Stimulated activated naive CD8-positive, alpha-beta T cell treated with anti-CD3 and anti-CD28 coated beads, Interleukin-15, amount 100 ng/mL, for 72 hours (primary cell): ENCODE measurements at regions not wholly inside any gene's neighbourhood (a gene's known extent, or its start where the extent isn't known, plus 50 kb on each side); places are given as distances from the start of the nearest gene placed in this dataset.
"Not testable (repeated sequence)": the region's sequence is repeated elsewhere in the genome, so short reads cannot be mapped to it uniquely, and the experiment has no call there.

Experiments used
- ATAC-seq: fragments of 150-1000 bp; cut with Tn5 transposase; 2 replicates; pipeline ENCODE4 v1.10.0; 2021; ENCODE audit warnings: mild to moderate bottlenecking, moderate library complexity
- DNase-seq, 2 donors: peaks; one replicate each; pipeline ENCODE4 v3.0.0; 2021 to 2022
- H3K27ac Mint-ChIP-seq, 2 donors: one replicate each; pipeline ENCODE4 v1.8.0; 2022; ENCODE audit warnings: mild to moderate bottlenecking in 2 of 2, mixed read lengths in 2 of 2, moderate library complexity in 2 of 2
- H3K27me3 Mint-ChIP-seq: one replicate; pipeline ENCODE4 v1.8.0; 2022; ENCODE audit warnings: mixed read lengths
- H3K4me1 Mint-ChIP-seq: one replicate; pipeline ENCODE4 v1.8.0; 2022; ENCODE audit warnings: mild to moderate bottlenecking, mixed read lengths
- H3K4me3 Mint-ChIP-seq, 2 donors: one replicate each; pipeline ENCODE4 v1.8.0; 2022; ENCODE audit warnings: mild to moderate bottlenecking in 2 of 2, mixed read lengths in 2 of 2, moderate library complexity in 1 of 2
- H3K9me3 Mint-ChIP-seq, 2 donors: one replicate each; pipeline ENCODE4 v1.8.0; 2022; ENCODE audit warnings: mixed read lengths in 2 of 2

- not testable (repeated sequence) for H3K27me3 Mint-ChIP-seq, ATAC-seq, H3K9me3 Mint-ChIP-seq
These were observed 1465.9 kb downstream of the SPATA31A7 start for GRCh38 chr9:62655705-62656104.

GRCh38 chr9:62662733-62663507 lies 1473.1 kb downstream of the SPATA31A7 start:
- peak; percentile 59 for ATAC-seq
- DNase-seq, H3K4me1 Mint-ChIP-seq, H3K4me3 Mint-ChIP-seq, H3K27me3 Mint-ChIP-seq, H3K27ac Mint-ChIP-seq, H3K9me3 Mint-ChIP-seq: not testable (repeated sequence)

More at GRCh38 chr9:62655705-62656104, 1465.9 kb downstream of the SPATA31A7 start:
- not testable (repeated sequence) for DNase-seq, H3K4me1 Mint-ChIP-seq, H3K27ac Mint-ChIP-seq, H3K4me3 Mint-ChIP-seq

GRCh38 chr9:62663512-62663911 lies 1473.7 kb downstream of the SPATA31A7 start:
- H3K27ac Mint-ChIP-seq, H3K4me1 Mint-ChIP-seq, H3K4me3 Mint-ChIP-seq, DNase-seq, H3K9me3 Mint-ChIP-seq, H3K27me3 Mint-ChIP-seq: not testable (repeated sequence)
- ATAC-seq = peak; percentile 44

GRCh38 chr9:62667137-62667824 lies 1477.4 kb downstream of the SPATA31A7 start:
- H3K9me3 Mint-ChIP-seq, H3K27ac Mint-ChIP-seq, H3K4me3 Mint-ChIP-seq, H3K4me1 Mint-ChIP-seq, H3K27me3 Mint-ChIP-seq, DNase-seq, ATAC-seq: not testable (repeated sequence)

- H3K4me1 Mint-ChIP-seq, H3K27ac Mint-ChIP-seq, H3K4me3 Mint-ChIP-seq, DNase-seq, H3K9me3 Mint-ChIP-seq, ATAC-seq, H3K27me3 Mint-ChIP-seq: not testable (repeated sequence)
These were observed 1487.2 kb downstream of the SPATA31A7 start for GRCh38 chr9:62677016-62677415.

GRCh38 chr9:62678336-62678735 lies 1488.5 kb downstream of the SPATA31A7 start:
- ATAC-seq, H3K27me3 Mint-ChIP-seq, H3K4me3 Mint-ChIP-seq, H3K27ac Mint-ChIP-seq, H3K4me1 Mint-ChIP-seq, DNase-seq, H3K9me3 Mint-ChIP-seq: not testable (repeated sequence)

- not testable (repeated sequence) for H3K4me1 Mint-ChIP-seq, H3K4me3 Mint-ChIP-seq, H3K27ac Mint-ChIP-seq, H3K27me3 Mint-ChIP-seq, DNase-seq, H3K9me3 Mint-ChIP-seq
- ATAC-seq = peak; percentile 46
These were observed 1489.2 kb downstream of the SPATA31A7 start for GRCh38 chr9:62679020-62679419.

GRCh38 chr9:62684833-62685647 lies 1495.2 kb downstream of the SPATA31A7 start:
- not testable (repeated sequence) for H3K4me3 Mint-ChIP-seq, H3K27me3 Mint-ChIP-seq, H3K9me3 Mint-ChIP-seq, DNase-seq, H3K4me1 Mint-ChIP-seq, H3K27ac Mint-ChIP-seq, ATAC-seq

- DNase-seq, H3K27ac Mint-ChIP-seq, H3K4me1 Mint-ChIP-seq, H3K27me3 Mint-ChIP-seq, H3K4me3 Mint-ChIP-seq, ATAC-seq, H3K9me3 Mint-ChIP-seq: not testable (repeated sequence)
These were observed 1496.5 kb downstream of the SPATA31A7 start for GRCh38 chr9:62686313-62686712.

GRCh38 chr9:62693019-62693418 lies 1503.2 kb downstream of the SPATA31A7 start:
- not testable (repeated sequence) for DNase-seq, H3K27ac Mint-ChIP-seq, ATAC-seq, H3K4me3 Mint-ChIP-seq, H3K27me3 Mint-ChIP-seq, H3K9me3 Mint-ChIP-seq, H3K4me1 Mint-ChIP-seq

- H3K4me1 Mint-ChIP-seq, H3K27me3 Mint-ChIP-seq, ATAC-seq, H3K27ac Mint-ChIP-seq, H3K9me3 Mint-ChIP-seq, DNase-seq, H3K4me3 Mint-ChIP-seq: not testable (repeated sequence)
These were observed 1521.5 kb downstream of the SPATA31A7 start for GRCh38 chr9:62711317-62711716.

- not testable (repeated sequence) for H3K4me3 Mint-ChIP-seq, H3K9me3 Mint-ChIP-seq, H3K4me1 Mint-ChIP-seq, H3K27me3 Mint-ChIP-seq, ATAC-seq, DNase-seq, H3K27ac Mint-ChIP-seq
These were observed 1535.7 kb downstream of the SPATA31A7 start for GRCh38 chr9:62725580-62725979.

- DNase-seq, H3K4me3 Mint-ChIP-seq, H3K27me3 Mint-ChIP-seq, H3K9me3 Mint-ChIP-seq, H3K27ac Mint-ChIP-seq, H3K4me1 Mint-ChIP-seq: not testable (repeated sequence)
- ATAC-seq = peak; percentile 79
These were observed 1540.6 kb downstream of the SPATA31A7 start for GRCh38 chr9:62730229-62731000.

GRCh38 chr9:62731015-62731414 lies 1541.2 kb downstream of the SPATA31A7 start:
- not testable (repeated sequence) for H3K9me3 Mint-ChIP-seq, DNase-seq, H3K27me3 Mint-ChIP-seq, H3K4me3 Mint-ChIP-seq, H3K4me1 Mint-ChIP-seq, H3K27ac Mint-ChIP-seq, ATAC-seq

GRCh38 chr9:62737004-62737606 lies 1547.3 kb downstream of the SPATA31A7 start:
- not testable (repeated sequence) for DNase-seq, H3K9me3 Mint-ChIP-seq, H3K27ac Mint-ChIP-seq, H3K27me3 Mint-ChIP-seq, H3K4me3 Mint-ChIP-seq, H3K4me1 Mint-ChIP-seq, ATAC-seq
